WTC11 (cell line): ENCODE measurements at regions not wholly inside any gene's neighbourhood (a gene's known extent, or its start where the extent isn't known, plus 50 kb on each side); places are given as distances from the start of the nearest gene placed in this dataset.
A peak's percentile ranks its signal among the peaks of the same experiment; 100 is the strongest.
"Not testable (repeated sequence)": the region's sequence is repeated elsewhere in the genome, so short reads cannot be mapped to it uniquely, and the experiment has no call there.

ENCODE experiments used
- ATAC-seq: fragments of 200-7000 bp; cut with Tn5 transposase; 2 replicates; pipeline ENCODE4 v1.10.0; 2021; ENCODE audit warnings: mild to moderate bottlenecking, moderate library complexity
- CTCF ChIA-PET: fragments of 300-600 bp; sonication (Branson Sonifier 250); formaldehyde crosslinking; loops from one replicate; lab custom pipeline; 2021; ENCODE audit warnings: antibody characterized with exemption; lab: Charles Lee
- POLR2A ChIA-PET: fragments of 350-600 bp; sonication (Branson Sonifier 250); formaldehyde crosslinking; loops from one replicate; lab custom pipeline; 2021; ENCODE audit warnings: antibody characterized with exemption; lab: Charles Lee
- DNase-seq: peaks from one replicate; pipeline ENCODE4 v3.0.0; 2021; ENCODE audit warnings: low spot score
- H3K27ac Mint-ChIP-seq: 2 replicates; pipeline ENCODE4 v1.8.0; 2021; ENCODE audit warnings: mixed read lengths
- H3K27me3 Mint-ChIP-seq: 2 replicates; pipeline ENCODE4 v1.8.0; 2021; ENCODE audit warnings: low read depth, mild to moderate bottlenecking, moderate library complexity, mixed read lengths
- H3K36me3 Mint-ChIP-seq: 2 replicates; pipeline ENCODE4 v1.8.0; 2021; ENCODE audit warnings: mixed read lengths
- H3K4me1 Mint-ChIP-seq: 2 replicates; pipeline ENCODE4 v1.8.0; 2022; ENCODE audit warnings: mixed read lengths
- H3K4me3 Mint-ChIP-seq: 2 replicates; pipeline ENCODE4 v1.8.0; 2021; ENCODE audit warnings: mild to moderate bottlenecking, moderate library complexity, mixed read lengths
- H3K9me3 Mint-ChIP-seq: 2 replicates; pipeline ENCODE4 v1.8.0; 2021; ENCODE audit warnings: mixed read lengths
- ATF6 ChIP-seq: sonication (generic); formaldehyde crosslinking; IDR thresholded peaks from 2 replicates; pipeline ENCODE4 v1.8.1; 2023; ENCODE audit warnings: mild to moderate bottlenecking, missing genetic modification reagents
- CREM ChIP-seq: sonication (generic); formaldehyde crosslinking; IDR thresholded peaks from 2 replicates; pipeline ENCODE4 v1.8.1; 2022; ENCODE audit warnings: mild to moderate bottlenecking, missing genetic modification reagents, moderate library complexity
- SOX15 ChIP-seq: fragments of 250-450 bp; sonication (Bioruptor Pico); IDR thresholded peaks from 2 replicates; pipeline ENCODE4 v1.9.0; 2021; ENCODE audit warnings: mild to moderate bottlenecking
- USF2 ChIP-seq: sonication (generic); formaldehyde crosslinking; IDR thresholded peaks from 2 replicates; pipeline ENCODE4 v1.8.1; 2023; ENCODE audit warnings: mild to moderate bottlenecking, missing genetic modification reagents, moderate library complexity
- ZNF423 ChIP-seq: fragments of 250-450 bp; sonication (Bioruptor Pico); IDR thresholded peaks from 2 replicates; pipeline ENCODE4 v2.1.2; 2022; ENCODE audit warnings: mild to moderate bottlenecking, moderate library complexity
- ZNF532 ChIP-seq: fragments of 250-450 bp; sonication (Bioruptor Pico); IDR thresholded peaks from 2 replicates; pipeline ENCODE4 v1.9.0; 2021; ENCODE audit warnings: mild to moderate bottlenecking, borderline replicate concordance
- TF ChIP-seq, protein P1 (sequence below): sonication (generic); formaldehyde crosslinking; IDR thresholded peaks from 2 replicates; pipeline ENCODE4 v1.8.0; 2023; ENCODE audit warnings: missing genetic modification reagents, mild to moderate bottlenecking, borderline replicate concordance

GRCh38 chr7:55310287-55311025, 54.7 kb upstream of the LANCL2 start (continued):
- no peak for TF ChIP-seq ATF6 (CRISPR knock-in tag)
- TF ChIP-seq SOX15 (CRISPR knock-in tag): no peak
- TF ChIP-seq USF2 (CRISPR knock-in tag): no peak

DNA sequence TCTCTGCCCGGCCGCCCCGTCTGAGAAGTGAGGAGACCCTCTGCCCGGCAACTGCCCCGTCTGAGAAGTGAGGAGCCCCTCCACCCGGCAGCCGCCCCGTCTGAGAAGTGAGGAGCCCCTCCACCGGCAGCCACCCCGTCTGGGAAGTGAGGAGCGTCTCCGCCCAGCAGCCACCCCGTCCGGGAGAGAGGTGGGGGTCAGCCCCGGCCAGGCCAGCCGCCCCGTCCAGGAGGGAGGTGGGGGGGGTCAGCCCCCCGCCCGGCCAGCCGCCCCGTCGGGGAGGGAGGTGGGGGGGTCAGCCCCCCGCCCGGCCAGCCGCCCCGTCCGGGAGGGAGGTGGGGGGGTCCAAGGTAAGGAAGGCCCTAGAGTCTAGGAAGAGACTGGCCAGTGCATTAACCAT, 53.2 kb upstream of the LANCL2 start:
- CTCF ChIA-PET, H3K27ac Mint-ChIP-seq: not testable (repeated sequence)

DNA sequence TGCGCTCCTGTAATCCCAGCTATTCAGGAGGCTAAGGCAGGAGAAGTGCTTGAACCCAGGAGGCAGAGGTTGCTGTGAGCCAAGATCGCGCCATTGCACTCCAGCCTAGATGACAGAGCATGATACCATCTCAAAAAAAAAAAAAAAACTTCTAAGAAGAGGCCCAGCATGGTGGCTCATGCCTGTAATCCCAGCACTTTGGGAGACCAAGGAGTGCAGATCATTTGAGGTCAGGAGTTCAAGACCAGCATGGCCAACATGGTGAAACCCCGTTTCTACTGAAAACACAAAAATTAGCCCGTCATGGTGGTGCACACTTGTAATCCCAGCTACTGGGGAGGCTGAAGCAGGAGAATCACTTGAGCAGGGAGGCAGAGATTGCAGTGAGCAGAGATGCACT, 51.5 kb upstream of the LANCL2 start:
- CTCF ChIA-PET, DNase-seq, ATAC-seq, H3K27ac Mint-ChIP-seq, POLR2A ChIA-PET, H3K4me3 Mint-ChIP-seq: not testable (repeated sequence)
- Mint-ChIP-seq H3K9me3 (peaks cover 32% of the 10 kb centered on the region), H3K36me3 (peaks cover 21% of the 10 kb centered on the region), H3K27me3 (peaks cover 11% of the 10 kb centered on the region), H3K4me1 (peaks cover 16% of the 10 kb centered on the region)

More for the DNA sequence above, 53.2 kb upstream of the LANCL2 start:
- Mint-ChIP-seq H3K36me3 (peaks cover 21% of the 10 kb centered on the region), H3K4me1 (peaks cover 20% of the 10 kb centered on the region), H3K27me3 (peaks cover 11% of the 10 kb centered on the region), H3K9me3 (peaks cover 32% of the 10 kb centered on the region)
- DNase-seq, H3K4me3 Mint-ChIP-seq, POLR2A ChIA-PET, ATAC-seq: not testable (repeated sequence)

DNA sequence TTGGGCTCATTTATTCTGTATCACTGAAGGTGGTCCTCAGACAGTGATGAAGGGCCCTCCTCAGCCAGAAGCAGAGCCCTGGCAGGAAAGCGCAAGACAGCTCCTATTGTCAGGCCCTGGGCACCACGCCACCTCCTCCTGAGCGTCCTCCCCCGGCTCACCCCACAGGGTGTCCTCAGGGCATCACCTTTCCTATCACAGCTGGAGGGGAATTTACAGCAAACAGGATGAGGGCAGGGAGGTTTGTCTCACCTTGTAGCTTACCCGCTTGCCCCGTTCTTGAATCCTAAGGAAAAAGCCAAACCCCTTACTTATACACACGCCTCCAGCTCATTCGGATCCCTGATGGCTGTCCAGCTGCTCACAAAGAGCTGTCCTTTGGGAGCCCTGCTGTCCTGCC, 50.2 kb upstream of the LANCL2 start:
- Mint-ChIP-seq H3K27ac (no peak overlapping the region), H3K36me3 (peaks cover 17% of the 10 kb centered on the region), H3K4me1 (peaks cover 10% of the 10 kb centered on the region), H3K27me3 (peaks cover 11% of the 10 kb centered on the region), H3K9me3 (peaks cover 25% of the 10 kb centered on the region), H3K4me3 (no peak overlapping the region)
- ATAC-seq (no peak), DNase-seq (no peak)
- TF ChIP-seq ZNF532 (CRISPR knock-in tag) (no peak), CREM (CRISPR knock-in tag) (no peak), ZNF423 (CRISPR knock-in tag) (0 out of 2 replicates have a peak, but pooled peaks have one; percentile 6)
- TF ChIP-seq, protein P1, sequence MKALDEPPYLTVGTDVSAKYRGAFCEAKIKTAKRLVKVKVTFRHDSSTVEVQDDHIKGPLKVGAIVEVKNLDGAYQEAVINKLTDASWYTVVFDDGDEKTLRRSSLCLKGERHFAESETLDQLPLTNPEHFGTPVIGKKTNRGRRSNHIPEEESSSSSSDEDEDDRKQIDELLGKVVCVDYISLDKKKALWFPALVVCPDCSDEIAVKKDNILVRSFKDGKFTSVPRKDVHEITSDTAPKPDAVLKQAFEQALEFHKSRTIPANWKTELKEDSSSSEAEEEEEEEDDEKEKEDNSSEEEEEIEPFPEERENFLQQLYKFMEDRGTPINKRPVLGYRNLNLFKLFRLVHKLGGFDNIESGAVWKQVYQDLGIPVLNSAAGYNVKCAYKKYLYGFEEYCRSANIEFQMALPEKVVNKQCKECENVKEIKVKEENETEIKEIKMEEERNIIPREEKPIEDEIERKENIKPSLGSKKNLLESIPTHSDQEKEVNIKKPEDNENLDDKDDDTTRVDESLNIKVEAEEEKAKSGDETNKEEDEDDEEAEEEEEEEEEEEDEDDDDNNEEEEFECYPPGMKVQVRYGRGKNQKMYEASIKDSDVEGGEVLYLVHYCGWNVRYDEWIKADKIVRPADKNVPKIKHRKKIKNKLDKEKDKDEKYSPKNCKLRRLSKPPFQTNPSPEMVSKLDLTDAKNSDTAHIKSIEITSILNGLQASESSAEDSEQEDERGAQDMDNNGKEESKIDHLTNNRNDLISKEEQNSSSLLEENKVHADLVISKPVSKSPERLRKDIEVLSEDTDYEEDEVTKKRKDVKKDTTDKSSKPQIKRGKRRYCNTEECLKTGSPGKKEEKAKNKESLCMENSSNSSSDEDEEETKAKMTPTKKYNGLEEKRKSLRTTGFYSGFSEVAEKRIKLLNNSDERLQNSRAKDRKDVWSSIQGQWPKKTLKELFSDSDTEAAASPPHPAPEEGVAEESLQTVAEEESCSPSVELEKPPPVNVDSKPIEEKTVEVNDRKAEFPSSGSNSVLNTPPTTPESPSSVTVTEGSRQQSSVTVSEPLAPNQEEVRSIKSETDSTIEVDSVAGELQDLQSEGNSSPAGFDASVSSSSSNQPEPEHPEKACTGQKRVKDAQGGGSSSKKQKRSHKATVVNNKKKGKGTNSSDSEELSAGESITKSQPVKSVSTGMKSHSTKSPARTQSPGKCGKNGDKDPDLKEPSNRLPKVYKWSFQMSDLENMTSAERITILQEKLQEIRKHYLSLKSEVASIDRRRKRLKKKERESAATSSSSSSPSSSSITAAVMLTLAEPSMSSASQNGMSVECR (CRISPR knock-in tag): no peak
- ChIA-PET POLR2A (no interaction called here), CTCF (interaction anchor here (1.6 kb wide), 2 partner anchors 38 to 100 kb away, joined by 3 read pairs; no protein-coding TSS in a partner anchor)
